ENCODE measurements at regions not wholly inside any gene's neighbourhood (a gene's known extent, or its start where the extent isn't known, plus 50 kb on each side); places are given as distances from the start of the nearest gene placed in this dataset.
A peak's percentile ranks its signal among the peaks of the same experiment; 100 is the strongest.

- Histone ChIP-seq H3K4me3 (no peak overlapping the region), H3K27ac (replicated peaks) (peak overlapping the region; percentile 31), H3K4me1 (peaks cover 15% of the 10 kb centered on the region), H3K27me3 (ENCODE audit: low read depth) (no peaks in the 10 kb centered on the region), H3K36me3 (no peaks in the 10 kb centered on the region), H3K9me3 (replicated peaks) (no peaks in the 10 kb centered on the region)
- intact Hi-C loops (cut with micrococcal nuclease) = no loop called here
- no peak for DNase-seq
- TF ChIP-seq CTCF (IDR thresholded peaks at IDR 0.05; ENCODE audit: borderline replicate concordance) = no peak
Measured at GRCh38 chr3:106839576-106840280, 537.5 kb upstream of the CCDC54 start.

GRCh38 chr3:106840319-106840718 is 536.9 kb upstream of the CCDC54 start:
- Histone ChIP-seq H3K9me3 (replicated peaks) (no peaks in the 10 kb centered on the region), H3K27me3 (ENCODE audit: low read depth) (no peaks in the 10 kb centered on the region), H3K36me3 (no peaks in the 10 kb centered on the region), H3K4me1 (peaks cover 15% of the 10 kb centered on the region), H3K27ac (replicated peaks) (peak overlapping the region; percentile 31), H3K4me3 (no peak overlapping the region)
- DNase-seq = no peak
- no peak for TF ChIP-seq CTCF (IDR thresholded peaks at IDR 0.05; ENCODE audit: borderline replicate concordance)
- intact Hi-C loops (cut with micrococcal nuclease) = no loop called here

DNA sequence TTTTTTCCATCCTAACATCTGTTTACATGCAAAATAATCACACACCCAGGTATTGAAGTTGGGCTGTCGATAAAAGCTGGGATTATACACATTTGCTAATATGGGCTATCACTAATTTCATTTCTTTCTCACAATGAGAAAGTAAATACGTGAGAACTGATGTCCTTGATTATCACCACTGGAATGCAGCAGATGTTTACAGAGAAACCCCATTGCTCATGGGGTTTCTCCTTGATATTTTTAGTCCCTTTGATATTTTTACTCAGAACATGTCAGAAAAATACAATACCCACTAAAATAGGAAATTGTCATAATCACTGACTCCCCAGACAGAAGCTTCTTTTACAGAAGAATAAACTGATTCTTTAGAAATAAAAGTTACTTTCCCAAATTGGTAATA is 535.1 kb upstream of the CCDC54 start:
- Histone ChIP-seq H3K9me3 (replicated peaks) (no peaks in the 10 kb centered on the region), H3K36me3 (no peaks in the 10 kb centered on the region), H3K27ac (replicated peaks) (no peak overlapping the region), H3K4me1 (peaks cover 15% of the 10 kb centered on the region), H3K27me3 (ENCODE audit: low read depth) (no peaks in the 10 kb centered on the region), H3K4me3 (no peak overlapping the region)
- no peak for DNase-seq
- intact Hi-C loops (cut with micrococcal nuclease) = no loop called here
- no peak for TF ChIP-seq CTCF (IDR thresholded peaks at IDR 0.05; ENCODE audit: borderline replicate concordance)

- Histone ChIP-seq H3K4me3 (no peak overlapping the region), H3K9me3 (replicated peaks) (no peaks in the 10 kb centered on the region), H3K27ac (replicated peaks) (no peak overlapping the region), H3K4me1 (peaks cover 9% of the 10 kb centered on the region), H3K36me3 (no peaks in the 10 kb centered on the region), H3K27me3 (ENCODE audit: low read depth) (no peaks in the 10 kb centered on the region)
- intact Hi-C loops (cut with micrococcal nuclease) = no loop called here
- TF ChIP-seq CTCF (IDR thresholded peaks at IDR 0.05; ENCODE audit: borderline replicate concordance) = no peak
- DNase-seq = no peak
Measured at GRCh38 chr3:106844638-106845037, 532.6 kb upstream of the CCDC54 start.

DNA sequence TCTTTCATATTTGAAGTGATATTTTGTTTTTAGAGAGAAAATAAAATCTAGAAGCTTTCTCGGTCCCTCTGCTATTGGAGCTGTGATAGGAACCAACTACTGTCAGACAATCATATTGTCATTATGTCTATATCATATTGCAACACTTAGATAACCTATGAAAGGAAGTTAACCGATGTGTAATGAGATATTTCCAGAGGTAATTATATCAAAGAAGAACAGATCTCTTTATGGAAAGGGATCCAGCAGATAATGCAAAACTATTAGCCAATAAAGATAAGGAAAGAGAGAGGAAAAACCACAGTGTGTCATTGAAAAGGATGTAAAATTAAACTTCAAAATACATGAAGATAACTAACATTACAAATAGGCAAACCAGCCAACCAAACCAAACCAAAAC is 529.1 kb upstream of the CCDC54 start:
- no peaks in the 10 kb centered on the region for H3K36me3 ChIP-seq
- H3K27ac ChIP-seq (replicated peaks) = no peak overlapping the region
- no peaks in the 10 kb centered on the region for H3K9me3 ChIP-seq (replicated peaks)
- intact Hi-C loops (cut with micrococcal nuclease) = no loop called here
- H3K27me3 ChIP-seq (ENCODE audit: low read depth) = no peaks in the 10 kb centered on the region
- H3K4me1 ChIP-seq = no peaks in the 10 kb centered on the region
- H3K4me3 ChIP-seq = no peak overlapping the region
- no peak for DNase-seq
- TF ChIP-seq CTCF (IDR thresholded peaks at IDR 0.05; ENCODE audit: borderline replicate concordance) = no peak
